Ureter (tissue), 1 donor: ENCODE measurements at regions not wholly inside any gene's neighbourhood (a gene's known extent, or its start where the extent isn't known, plus 50 kb on each side); places are given as distances from the start of the nearest gene placed in this dataset.
"Not testable (repeated sequence)": the region's sequence is repeated elsewhere in the genome, so short reads cannot be mapped to it uniquely, and the experiment has no call there.

ENCODE experiments used
- DNase-seq: peaks from one replicate; pipeline ENCODE4 v3.0.0-alpha.2; 2020; ENCODE audit warnings: low spot score
- donor health status: DM: yes; HTN: yes; CAD: no.

DNA sequence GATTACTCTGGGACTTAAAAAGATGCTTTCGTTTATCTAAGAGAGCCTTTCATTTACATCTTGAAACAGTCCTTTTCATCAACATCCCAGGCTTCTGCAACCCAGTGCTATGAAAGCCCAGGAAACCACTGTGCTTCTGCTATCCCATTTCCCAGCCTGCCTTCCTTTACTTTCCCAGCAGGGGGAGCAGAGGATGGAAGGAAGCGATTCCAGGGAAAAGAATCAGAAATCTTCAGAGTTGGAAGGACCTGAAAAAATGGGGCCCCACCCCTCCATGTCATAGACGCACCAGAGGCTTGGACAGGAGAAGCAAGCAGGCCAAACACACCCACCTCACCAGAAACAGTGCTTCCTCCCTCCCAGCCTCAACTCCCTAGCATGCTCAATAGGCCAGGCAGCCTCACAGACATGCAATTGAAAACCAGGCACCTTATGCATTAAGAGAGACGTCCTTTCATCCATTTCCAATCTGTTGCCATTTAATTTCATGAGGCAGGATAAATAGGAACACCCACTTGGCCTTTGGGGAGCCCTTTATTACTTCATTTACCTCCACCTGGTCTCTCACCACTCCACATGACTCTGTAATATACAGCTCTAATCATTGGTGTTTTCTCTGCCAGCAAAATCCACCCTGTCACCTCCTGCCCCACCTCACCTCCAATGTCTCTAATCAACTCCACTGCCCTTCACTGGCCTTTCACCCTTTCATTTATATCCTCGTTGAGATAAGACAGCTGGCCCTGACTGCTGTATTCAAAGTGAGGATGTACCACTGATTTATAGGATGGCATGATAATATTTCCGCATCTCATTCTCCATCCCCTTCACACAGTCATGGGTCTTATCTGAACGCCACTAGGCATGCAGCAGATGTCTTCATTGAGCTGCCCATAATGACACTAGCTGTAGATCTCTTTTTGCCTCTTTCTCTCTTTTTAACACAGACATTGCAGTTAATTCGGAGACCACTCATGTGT is 583.9 kb downstream of the NTRK3 start:
- no peak for DNase-seq

- DNase-seq: no peak
Observed at GRCh38 chr15:87671289-87671688, 585.2 kb downstream of the NTRK3 start.

DNA sequence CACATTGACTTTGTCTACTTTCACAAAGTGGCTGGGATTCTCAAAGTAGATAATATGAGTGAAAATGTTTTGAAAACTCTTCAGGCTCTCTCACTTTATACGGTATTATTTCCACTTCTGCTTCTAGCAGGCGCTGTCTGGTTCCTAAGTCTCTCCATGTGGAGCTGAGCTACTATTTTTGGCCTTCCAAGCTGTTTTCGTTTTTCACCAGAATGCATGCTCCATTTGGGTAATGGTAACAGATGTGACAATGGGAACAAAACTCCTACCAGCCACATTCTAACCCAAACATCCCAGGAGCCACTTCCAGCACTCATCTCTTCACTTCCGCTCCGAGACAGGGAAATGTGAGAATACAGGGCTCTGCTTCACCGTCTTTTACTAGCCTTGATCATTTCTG is 586.7 kb downstream of the NTRK3 start:
- no peak for DNase-seq

GRCh38 chr15:87668768-87669564 is 587.6 kb downstream of the NTRK3 start:
- DNase-seq: not testable (repeated sequence)

GRCh38 chr15:87667643-87668042 is 588.9 kb downstream of the NTRK3 start:
- no peak for DNase-seq

GRCh38 chr15:87662575-87662974 is 594.0 kb downstream of the NTRK3 start:
- DNase-seq: no peak

- DNase-seq: no peak
Observed at GRCh38 chr15:87661454-87662355, 594.8 kb downstream of the NTRK3 start.

- no peak for DNase-seq
Observed at GRCh38 chr15:87660251-87661129, 596.0 kb downstream of the NTRK3 start.

DNA sequence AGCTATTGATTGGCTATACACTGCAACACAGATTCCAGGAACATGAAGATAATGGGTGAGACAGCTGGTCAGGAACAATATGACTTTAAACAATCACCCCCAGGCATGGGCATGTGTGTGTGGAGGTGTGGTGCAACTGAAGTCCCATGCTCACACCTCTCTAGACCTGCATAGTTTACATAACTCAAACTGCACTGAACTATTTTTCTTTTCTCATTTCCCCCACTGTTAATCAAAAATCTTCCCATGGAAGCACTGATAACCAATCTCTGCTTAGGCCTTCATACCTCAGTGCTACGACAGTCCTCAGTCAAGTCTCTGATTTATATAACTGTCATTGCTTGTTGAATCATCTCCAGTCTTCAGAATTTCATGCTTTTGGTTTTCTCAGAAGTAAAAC is 600.2 kb downstream of the NTRK3 start:
- DNase-seq: no peak

GRCh38 chr15:87653646-87654045 is 602.9 kb downstream of the NTRK3 start:
- no peak for DNase-seq

DNA sequence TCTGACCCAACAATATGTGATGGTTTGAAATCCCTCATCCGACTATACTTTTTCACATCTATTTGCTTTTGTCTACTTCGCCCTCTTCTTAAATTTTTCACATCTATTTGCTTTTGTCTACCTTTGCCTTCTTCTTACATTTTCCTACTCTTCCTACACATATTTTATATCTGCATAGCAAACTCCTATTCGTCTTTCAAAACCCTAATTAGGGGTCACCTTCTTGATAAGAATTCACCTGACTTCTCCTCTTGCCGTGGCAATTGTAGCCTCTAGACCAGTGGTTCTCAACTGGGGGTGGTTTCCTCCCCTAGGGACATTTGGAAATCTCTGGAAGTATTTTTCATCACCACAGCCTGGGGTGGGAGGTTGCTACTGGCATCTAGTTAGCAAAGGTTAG is 607.4 kb downstream of the NTRK3 start:
- no peak for DNase-seq

GRCh38 chr15:87648278-87648677 is 608.3 kb downstream of the NTRK3 start:
- DNase-seq: no peak

- DNase-seq: no peak
Observed at GRCh38 chr15:87645723-87646122, 610.8 kb downstream of the NTRK3 start.

DNA sequence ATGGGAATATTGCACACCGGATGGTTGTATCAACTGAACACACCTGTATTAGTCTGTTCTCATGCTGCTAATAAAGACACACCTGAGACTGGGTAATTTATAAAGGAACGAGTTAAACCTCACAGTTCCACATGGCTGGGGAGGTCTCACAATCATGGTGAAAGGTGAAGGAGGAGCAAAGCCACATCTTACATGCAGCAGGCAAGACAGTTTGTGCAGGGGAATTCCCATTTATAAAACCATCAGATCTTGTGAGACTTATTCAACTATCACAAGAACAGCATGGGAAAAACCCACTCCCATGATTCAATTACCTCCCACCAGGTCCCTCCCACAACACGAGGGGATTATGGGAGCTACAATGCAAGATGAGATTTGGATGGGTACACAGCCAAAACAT is 613.5 kb downstream of the NTRK3 start:
- DNase-seq: not testable (repeated sequence)

GRCh38 chr15:87639305-87640011 is 617.1 kb downstream of the NTRK3 start:
- DNase-seq: no peak

DNA sequence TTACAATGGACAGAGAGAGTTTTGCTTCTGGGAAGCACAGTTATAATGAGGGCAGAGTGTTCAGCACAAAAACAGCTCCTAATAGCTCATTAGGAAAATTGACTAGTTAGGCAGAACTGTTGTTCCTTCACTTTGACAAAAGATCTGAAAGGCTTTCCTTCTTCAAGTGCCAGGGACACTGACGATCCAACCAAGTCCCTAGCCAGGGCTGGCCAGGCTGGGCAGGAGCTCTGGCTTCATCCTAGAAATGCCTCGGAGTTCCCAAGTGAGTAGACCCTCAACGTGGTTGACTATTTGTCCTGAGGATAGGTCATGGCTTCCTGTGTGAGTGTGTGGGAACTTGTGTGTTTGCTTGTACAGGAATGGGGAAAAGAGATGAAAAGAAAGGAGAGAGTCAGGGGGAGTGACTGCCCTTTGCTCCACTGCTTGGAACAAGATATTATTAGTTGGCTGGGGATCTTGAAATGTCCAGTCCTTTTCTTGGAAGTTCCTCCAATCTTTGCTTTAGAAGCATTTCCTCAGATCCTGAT is 617.9 kb downstream of the NTRK3 start:
- DNase-seq: no peak

GRCh38 chr15:87634361-87634760 is 622.2 kb downstream of the NTRK3 start:
- DNase-seq: no peak

GRCh38 chr15:87633525-87633924 is 623.0 kb downstream of the NTRK3 start:
- no peak for DNase-seq

GRCh38 chr15:87632364-87632763 is 624.2 kb downstream of the NTRK3 start:
- DNase-seq: no peak

DNA sequence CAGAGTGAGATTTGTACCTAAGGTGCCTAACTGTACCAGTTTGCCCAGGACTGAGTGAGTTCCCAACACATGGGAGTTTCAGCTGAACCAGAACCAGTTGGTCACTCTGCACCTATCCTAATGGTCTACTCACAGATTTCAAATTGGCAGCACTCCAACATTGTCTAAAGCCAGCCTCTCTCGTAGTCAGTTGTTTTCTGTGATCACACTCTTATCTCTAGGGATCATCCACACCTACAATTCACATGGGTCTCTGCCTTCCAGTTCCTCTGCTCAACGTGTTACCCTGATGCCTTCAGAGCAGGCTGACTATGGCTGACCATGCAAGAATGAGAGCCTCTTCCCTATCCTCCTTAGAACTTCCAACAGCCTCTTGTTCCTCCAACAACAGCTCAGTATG is 624.8 kb downstream of the NTRK3 start:
- DNase-seq: no peak
